ENCODE measurements at regions not wholly inside any gene's neighbourhood (a gene's known extent, or its start where the extent isn't known, plus 50 kb on each side); places are given as distances from the start of the nearest gene placed in this dataset.

DNA sequence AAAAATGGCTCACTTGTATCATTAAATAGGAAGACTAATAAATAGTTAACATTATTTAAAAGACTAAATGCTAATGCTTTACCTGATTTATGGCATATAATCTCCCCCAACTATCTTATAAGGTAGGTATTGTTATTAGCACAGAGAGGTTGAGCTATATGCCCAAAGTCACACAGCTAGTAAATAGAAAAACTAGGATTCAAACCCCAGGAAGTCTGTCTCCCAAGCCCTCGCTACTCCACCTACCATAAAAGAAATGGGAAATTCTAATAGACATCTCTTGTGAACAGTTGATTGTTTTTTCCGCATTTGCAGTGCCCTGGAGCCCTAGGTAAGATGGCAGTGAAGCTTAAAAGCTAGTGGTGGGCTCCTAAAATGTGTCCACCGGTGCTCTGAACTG, 65.2 kb upstream of the SOD1 start:
- TF ChIP-seq, protein P1, sequence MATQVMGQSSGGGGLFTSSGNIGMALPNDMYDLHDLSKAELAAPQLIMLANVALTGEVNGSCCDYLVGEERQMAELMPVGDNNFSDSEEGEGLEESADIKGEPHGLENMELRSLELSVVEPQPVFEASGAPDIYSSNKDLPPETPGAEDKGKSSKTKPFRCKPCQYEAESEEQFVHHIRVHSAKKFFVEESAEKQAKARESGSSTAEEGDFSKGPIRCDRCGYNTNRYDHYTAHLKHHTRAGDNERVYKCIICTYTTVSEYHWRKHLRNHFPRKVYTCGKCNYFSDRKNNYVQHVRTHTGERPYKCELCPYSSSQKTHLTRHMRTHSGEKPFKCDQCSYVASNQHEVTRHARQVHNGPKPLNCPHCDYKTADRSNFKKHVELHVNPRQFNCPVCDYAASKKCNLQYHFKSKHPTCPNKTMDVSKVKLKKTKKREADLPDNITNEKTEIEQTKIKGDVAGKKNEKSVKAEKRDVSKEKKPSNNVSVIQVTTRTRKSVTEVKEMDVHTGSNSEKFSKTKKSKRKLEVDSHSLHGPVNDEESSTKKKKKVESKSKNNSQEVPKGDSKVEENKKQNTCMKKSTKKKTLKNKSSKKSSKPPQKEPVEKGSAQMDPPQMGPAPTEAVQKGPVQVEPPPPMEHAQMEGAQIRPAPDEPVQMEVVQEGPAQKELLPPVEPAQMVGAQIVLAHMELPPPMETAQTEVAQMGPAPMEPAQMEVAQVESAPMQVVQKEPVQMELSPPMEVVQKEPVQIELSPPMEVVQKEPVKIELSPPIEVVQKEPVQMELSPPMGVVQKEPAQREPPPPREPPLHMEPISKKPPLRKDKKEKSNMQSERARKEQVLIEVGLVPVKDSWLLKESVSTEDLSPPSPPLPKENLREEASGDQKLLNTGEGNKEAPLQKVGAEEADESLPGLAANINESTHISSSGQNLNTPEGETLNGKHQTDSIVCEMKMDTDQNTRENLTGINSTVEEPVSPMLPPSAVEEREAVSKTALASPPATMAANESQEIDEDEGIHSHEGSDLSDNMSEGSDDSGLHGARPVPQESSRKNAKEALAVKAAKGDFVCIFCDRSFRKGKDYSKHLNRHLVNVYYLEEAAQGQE (IDR thresholded peaks at IDR 0.05; ENCODE audit: insufficient replicate concordance, low read depth), result no peak
- TF ChIP-seq POLR2AphosphoS5 (IDR thresholded peaks at IDR 0.05; ENCODE audit: low read depth) (no peak), GABPA (IDR thresholded peaks at IDR 0.05; ENCODE audit: low read depth) (no peak)
- TF ChIP-seq, protein P2, sequence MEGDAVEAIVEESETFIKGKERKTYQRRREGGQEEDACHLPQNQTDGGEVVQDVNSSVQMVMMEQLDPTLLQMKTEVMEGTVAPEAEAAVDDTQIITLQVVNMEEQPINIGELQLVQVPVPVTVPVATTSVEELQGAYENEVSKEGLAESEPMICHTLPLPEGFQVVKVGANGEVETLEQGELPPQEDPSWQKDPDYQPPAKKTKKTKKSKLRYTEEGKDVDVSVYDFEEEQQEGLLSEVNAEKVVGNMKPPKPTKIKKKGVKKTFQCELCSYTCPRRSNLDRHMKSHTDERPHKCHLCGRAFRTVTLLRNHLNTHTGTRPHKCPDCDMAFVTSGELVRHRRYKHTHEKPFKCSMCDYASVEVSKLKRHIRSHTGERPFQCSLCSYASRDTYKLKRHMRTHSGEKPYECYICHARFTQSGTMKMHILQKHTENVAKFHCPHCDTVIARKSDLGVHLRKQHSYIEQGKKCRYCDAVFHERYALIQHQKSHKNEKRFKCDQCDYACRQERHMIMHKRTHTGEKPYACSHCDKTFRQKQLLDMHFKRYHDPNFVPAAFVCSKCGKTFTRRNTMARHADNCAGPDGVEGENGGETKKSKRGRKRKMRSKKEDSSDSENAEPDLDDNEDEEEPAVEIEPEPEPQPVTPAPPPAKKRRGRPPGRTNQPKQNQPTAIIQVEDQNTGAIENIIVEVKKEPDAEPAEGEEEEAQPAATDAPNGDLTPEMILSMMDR (IDR thresholded peaks at IDR 0.05; ENCODE audit: insufficient read depth, low read length), result no peak

All from HL-60 (cell line).